Pons (tissue), 1 donor: ENCODE measurements at regions not wholly inside any gene's neighbourhood (a gene's known extent, or its start where the extent isn't known, plus 50 kb on each side); places are given as distances from the start of the nearest gene placed in this dataset.
"Not testable (repeated sequence)": the region's sequence is repeated elsewhere in the genome, so short reads cannot be mapped to it uniquely, and the experiment has no call there.

Source experiments
- DNase-seq: peaks from one replicate; pipeline ENCODE4 v3.0.0-alpha.2; 2016; ENCODE audit warnings: low spot score

DNA sequence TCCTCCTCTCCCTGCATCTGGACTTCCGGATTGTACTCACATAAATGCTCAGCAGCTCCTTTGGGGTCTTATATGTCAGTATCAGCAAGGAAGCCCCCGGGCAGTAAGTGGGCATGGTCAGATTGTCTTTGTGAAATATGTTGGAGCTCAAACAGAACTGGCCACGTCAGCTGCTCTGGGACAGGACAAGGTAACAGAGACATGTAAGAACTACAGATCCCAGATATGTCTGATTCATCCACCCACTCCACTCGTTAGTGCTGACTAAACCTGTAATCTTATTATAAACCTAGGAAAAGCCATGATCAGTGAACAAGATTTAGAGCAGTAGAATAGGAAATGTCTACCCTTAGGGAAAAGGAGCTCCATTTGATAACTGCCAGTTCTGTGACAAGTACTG lies 561.8 kb downstream of the CETN3 start:
- DNase-seq: no peak

GRCh38 chr5:89844548-89844947 lies 565.0 kb downstream of the CETN3 start:
- DNase-seq: no peak

- no peak for DNase-seq
Observed at GRCh38 chr5:89842531-89842930, 567.0 kb downstream of the CETN3 start.

DNA sequence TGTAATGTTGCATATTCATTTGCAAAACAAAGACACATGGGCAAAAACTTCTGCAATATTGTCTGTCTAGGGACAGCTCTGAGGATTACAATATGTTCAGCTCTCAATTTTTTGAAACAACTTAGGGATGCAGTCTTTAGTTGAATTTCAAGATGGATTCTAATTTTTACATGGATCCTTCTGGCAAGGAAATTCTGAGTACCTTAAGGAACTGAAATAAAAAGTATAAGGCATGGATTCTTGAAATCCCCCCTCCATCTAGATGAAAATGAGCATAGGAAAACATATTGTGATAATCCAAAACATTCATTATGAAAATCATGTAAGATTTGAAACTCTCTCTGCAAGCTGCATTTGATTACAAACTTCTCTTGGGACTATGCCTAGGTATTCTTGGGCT lies 568.6 kb downstream of the CETN3 start:
- DNase-seq: no peak

GRCh38 chr5:89830691-89831090 lies 578.9 kb downstream of the CETN3 start:
- DNase-seq: no peak

GRCh38 chr5:89827960-89828359 lies 581.6 kb downstream of the CETN3 start:
- no peak for DNase-seq

DNA sequence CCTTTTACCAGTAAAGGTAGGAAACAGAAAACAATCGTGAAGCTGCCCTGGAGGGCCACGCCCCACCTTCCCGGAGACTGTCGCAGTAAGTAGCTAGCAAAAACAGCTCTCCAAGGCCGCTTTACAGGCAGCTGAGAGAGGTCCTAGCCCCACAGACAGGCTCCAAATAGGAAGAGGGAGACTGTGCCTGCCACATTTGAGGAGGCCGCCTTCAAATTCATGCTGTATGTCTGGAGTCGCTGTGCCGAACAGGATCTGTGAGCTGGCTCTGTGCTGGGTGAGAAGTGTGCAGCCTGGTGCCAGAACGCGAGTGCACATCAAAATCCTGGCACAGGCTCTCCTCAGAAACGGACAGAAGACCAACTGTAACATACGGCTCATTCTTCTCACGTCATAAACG lies 582.2 kb downstream of the CETN3 start:
- no peak for DNase-seq

DNA sequence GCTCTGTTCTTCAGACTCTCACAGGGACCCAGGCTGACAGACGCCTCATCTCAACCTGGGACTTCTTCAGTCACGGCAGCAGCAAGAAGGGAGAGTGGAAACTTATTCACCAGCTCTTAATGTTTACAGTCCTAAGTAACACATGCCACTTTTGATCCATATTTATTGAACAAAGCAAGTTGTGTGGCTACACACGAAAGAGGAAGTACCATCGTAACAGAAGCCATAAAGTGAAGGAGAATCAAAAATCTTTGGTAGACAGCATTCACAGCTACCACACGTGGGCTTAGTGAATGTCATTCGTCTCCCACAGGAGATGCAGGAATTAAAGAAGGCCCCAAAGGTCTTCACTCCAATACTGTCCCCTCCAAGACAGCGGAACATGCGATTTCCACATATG lies 582.6 kb downstream of the CETN3 start:
- no peak for DNase-seq

DNA sequence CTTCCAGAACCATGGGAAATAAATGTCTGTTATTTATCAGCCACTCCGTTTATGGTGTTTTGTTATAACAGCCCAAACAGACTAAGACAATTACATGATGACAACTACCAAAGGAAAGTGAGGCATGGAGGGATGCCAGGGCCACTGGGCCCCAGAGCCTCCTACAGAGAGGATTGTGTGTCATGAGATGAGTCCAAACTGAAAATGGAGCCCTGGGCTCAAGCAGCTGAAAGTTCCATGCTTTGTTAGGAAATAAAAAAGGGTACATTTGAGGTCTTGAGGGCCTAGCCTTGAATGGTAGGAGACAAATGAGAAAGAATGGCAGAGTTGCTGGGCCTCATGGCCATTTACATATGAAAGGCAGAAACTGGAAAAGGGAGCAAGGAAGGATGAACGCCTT lies 586.5 kb downstream of the CETN3 start:
- no peak for DNase-seq

GRCh38 chr5:89817841-89818240 lies 591.7 kb downstream of the CETN3 start:
- no peak for DNase-seq

GRCh38 chr5:89816038-89816437 lies 593.5 kb downstream of the CETN3 start:
- DNase-seq: no peak

DNA sequence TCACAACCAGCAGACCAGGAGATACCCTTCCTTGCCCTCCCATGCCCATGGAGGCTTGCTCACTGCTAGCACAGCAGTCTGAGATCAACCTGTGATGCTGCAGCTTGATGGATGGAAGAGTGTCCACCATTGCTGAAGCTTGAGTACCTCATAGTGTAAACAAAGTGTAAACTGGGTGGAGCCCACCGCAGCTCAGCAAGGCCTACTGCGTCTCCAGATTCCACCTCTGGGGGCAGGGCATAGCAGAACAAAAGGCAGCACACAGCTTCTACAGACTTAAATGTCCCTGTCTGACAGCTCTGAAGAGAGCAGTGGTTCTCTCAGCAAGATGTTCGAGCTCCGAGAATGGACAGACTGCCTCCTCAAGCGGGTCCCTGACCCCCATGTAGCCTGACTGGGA lies 608.8 kb downstream of the CETN3 start:
- DNase-seq: not testable (repeated sequence)

DNA sequence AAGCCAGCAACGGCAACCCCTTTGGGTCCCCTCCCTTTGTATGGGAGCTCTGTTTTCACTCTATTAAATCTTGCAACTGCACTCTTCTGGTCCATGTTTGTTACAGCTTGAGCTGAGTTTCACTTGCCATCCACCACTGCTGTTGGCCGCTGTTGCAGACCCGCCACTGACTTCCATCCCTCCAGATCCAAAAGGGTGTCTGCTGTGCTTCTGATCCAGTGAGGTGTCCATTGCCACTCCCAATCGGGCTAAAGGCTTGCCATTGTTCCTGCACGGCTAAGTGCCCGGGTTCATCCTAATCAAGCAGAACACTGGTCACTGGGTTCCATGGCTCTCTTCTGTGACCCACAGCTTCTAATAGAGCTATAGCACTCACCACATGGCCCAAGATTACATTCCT lies 615.1 kb downstream of the CETN3 start:
- DNase-seq: not testable (repeated sequence)

DNA sequence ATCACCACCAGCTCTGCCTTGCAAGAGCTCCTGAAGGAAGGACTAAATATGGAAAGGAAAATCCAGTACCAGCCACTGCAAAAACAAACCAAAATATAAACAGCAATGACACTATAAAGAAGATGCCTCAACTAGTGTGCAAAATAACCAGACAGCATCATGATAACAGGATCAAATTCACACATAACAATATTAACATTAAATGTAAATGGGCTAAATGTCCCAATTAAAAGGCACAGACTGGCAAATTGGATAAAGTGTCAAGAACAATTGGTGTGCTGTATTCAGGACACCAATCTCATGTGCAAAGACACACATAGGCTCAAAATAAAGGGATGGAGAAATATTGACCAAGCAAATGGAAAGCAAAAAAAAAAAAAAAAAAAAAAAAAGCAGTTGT lies 629.8 kb downstream of the CETN3 start:
- DNase-seq: not testable (repeated sequence)

- no peak for DNase-seq
Observed at GRCh38 chr5:89777758-89778157, 631.8 kb downstream of the CETN3 start.

DNA sequence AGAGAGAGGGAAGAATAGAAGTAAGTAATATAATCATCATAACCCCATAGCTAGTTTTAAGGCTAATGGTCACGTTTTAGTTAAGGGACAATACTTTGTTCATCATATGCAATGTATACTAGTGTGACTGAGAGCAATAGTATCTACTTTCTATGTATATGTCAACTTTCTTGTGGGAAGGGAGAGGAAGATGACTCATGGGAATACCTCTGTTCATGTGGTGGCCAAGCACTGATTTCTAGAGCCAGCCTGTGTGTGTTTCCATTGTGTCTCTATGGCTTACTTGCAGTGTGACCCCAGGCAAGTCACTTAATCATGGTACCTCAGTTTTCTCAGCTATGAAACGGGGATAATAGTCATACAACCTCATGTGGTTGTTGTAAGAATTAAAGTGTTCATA lies 639.6 kb downstream of the CETN3 start:
- no peak for DNase-seq

DNA sequence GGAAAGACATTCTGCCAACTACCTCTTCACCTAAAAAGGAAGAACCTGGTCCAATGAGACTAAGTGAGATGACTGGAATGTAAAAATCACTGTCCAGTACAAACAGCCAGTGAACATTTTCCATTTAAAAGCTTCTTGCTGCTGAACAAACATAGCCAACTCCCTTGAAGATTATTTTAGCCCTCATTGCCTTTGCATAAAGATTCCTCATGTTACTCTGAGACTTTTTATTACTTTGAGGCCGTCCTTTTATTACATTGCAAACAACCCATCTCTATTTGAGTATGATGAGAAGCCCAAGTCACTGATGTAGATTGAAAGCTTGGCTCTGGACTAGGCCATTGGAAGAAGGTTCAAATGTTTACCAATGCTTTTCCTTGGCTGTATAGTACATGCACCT lies 649.8 kb downstream of the CETN3 start:
- no peak for DNase-seq

DNA sequence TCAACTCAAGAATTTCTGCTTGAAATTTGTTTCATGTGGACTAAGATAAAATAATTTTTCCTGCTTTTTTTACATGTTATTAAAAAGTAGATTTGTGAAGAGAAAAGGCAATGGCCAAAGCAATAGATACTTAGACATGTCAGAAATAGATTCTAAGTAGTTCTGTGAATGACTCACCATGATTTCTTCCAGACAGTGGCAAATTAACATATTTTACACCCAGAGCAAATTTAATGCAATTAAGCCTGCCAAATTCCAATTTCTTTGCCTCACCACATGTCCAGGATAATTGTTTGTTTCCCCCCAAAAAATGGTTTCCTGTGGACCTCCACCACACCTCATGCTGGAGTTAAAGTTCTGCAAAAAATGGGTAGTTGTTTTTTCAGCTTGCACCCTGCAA lies 651.4 kb downstream of the CETN3 start:
- DNase-seq: no peak

DNA sequence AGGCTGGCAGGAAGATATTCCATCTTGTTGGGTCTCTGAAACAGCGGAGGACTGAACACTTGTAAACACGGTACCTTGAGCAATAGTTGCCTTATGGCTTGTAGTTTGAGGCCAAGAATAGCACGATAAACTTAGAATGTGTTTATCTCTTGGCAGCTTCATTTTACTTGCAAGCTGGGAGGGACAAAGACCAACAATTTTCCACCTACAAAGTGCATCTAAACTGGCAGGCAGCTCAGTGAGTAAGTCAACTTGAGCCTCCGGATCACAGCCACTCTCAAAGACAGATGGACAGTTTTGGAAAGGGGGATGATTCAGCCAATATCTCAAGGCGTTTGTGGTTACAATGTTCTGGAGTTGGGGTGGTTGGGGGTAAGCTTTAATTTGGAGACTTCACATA lies 652.6 kb downstream of the CETN3 start:
- no peak for DNase-seq

- no peak for DNase-seq
Observed at GRCh38 chr5:89755024-89755423, 654.5 kb downstream of the CETN3 start.

- DNase-seq: no peak
Observed at GRCh38 chr5:89735082-89735481, 674.5 kb downstream of the CETN3 start.

DNA sequence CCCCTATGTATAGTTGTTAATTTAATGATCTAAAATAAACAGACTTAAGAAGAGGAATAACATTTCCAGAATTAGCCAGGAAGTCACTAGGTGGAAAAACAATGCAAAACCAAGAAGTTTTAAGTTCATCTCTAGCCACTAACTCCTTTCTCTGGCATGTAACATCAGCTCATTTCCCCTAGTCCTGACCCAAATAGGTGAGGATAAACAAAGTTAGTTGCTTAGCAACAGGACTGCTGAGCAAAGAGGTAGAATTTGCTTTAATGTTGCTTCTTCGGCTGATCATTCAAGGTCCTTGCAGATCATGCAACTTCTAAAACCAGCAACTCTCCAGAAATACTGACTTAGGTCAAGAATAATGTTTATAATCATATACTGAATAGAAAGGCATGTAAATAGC lies 675.8 kb downstream of the CETN3 start:
- DNase-seq: no peak

DNA sequence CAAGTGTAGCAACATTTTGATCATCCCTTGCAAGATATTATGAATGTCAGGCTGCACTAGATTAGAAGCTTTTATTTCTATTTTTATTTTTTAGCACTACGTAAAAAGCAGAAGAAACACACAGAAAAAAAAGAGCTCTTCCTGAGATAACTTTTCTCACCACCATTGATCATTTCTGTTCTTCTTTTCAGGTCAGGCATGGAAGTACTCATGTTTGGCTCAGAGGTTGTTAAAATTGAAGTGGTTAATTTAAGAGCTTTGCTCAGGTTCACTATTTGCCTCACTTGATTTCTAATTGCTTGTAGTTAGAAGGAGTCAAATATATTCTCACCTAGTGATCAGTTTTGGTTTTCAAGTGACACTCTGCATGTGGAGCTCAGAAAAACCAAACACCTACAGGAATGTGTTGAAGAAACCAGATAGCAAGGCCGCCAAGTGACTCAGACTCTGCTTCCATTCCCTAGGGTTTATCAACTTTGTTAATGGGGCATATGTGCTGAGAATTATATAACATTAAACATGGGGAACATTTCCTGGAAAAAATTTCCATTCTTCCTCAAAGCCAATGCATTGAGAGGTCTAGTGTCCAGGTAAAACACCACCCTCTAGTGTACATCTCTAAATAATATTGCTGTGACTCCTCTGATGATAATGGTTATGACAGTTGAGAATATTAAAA lies 679.8 kb downstream of the CETN3 start:
- peak; percentile 19 for DNase-seq

DNA sequence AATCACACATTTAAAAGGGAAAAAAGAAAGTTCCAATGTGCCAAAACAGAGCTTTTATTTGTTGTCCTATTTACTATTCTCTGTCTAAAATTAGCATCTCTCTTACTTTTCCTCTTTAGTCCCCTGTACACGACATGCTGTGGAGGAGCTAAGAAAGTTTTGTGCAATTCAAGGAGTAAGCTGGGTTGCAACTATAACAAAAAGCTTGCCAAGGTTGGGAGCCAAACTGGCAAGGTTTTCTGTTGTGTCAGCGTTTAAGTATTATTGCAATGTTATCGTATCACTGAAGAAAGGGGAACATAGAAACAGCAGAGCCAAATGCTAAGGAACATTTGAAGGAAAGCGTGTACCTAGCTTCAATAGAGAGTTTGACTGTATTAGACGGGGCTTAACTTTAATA lies 680.8 kb downstream of the CETN3 start:
- peak; percentile 77 for DNase-seq

DNA sequence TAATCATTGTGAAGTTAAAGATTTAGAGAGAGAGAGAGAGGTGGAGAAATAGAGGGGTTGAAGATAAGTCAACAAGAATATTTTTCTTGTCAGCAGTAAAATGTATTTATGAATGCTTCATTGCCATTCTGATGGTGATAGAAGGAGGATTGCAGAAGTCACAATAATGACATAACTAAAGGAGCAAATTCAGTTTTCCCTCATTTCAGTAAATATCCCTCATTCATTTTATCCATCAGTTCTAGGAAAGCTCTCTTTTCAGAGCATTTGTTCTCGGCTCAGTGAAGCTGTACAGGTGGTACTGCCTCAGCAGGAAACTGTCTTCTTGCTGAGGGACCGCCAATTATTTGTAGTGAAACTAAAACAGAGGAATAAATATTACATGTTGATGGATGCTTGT lies 681.4 kb downstream of the CETN3 start:
- no peak for DNase-seq
